ENCODE measurements at regions not wholly inside any gene's neighbourhood (a gene's known extent, or its start where the extent isn't known, plus 50 kb on each side); places are given as distances from the start of the nearest gene placed in this dataset.
A peak's percentile ranks its signal among the peaks of the same experiment; 100 is the strongest.

DNA sequence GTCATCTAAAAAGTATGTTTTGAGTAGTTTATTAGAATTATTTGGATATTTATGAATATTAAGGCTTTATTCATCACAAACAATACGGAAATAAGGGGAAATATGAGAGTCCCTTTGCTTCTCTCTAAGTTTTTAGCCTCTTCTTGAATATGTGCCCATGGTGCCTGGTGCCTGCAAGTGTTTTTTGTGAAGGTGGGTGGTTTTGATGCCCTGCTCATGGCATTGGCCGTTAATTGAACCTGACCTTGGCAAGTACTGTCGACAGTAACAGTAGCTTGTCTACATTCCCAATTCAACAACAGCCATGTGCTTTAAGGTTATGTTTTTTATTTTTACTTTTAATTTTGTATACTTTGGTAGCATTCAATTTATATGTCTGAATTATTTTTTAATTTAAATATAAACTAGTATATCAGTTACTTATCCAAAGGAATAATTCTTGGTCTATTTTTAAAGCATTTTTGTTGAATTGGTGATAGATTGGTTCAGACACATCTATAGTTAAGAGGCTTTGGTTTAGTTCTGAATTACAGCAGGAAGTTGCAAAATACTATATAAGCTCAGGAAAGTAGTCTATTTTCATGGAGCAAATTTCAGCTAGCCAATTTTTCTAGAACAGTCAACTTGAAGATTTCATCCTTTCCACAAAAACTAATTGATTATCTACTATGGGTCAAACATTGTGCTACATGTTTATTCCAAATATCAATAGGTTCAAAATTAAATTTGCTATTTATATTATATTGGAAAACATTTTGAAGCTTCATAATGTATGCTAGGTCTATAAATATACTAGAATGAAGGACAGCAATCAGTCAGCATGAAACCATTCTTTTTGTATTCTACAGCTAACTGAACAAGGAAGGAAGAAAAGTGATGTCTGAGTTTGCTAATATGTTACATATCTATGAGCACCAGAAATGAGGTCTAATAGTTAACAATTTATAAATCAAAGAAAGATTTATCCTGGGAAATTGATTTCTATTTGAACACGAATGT is 184.4 kb downstream of the MRPL39 start:
- ChIA-PET POLR2A (no interaction called here), CTCF (no interaction called here)
- DNase-seq (ENCODE audit: low read depth in 1 of 2, low spot score in 1 of 2) = no peak
- Histone ChIP-seq H3K27ac (no peak overlapping the region), H3K4me1 (no peaks in the 10 kb centered on the region), H3K4me3 (no peak overlapping the region), H3K9me3 (no peaks in the 10 kb centered on the region), H3K4me2 (no peak overlapping the region)
- no peak for FAIRE-seq
- TF ChIP-seq RFX5 (IDR thresholded peaks at IDR 0.05) (no peak), GATA3 (IDR thresholded peaks at IDR 0.05; ENCODE audit: borderline replicate concordance) (no peak), ZC3H11A (IDR thresholded peaks at IDR 0.05) (no peak), FOXS1 (CRISPR knock-in tag; IDR thresholded peaks at IDR 0.05) (no peak), RARB (CRISPR knock-in tag; IDR thresholded peaks at IDR 0.05) (no peak), KDM1A (IDR thresholded peaks at IDR 0.05; ENCODE audit: low read depth) (no peak)
- TF ChIP-seq, protein P1, sequence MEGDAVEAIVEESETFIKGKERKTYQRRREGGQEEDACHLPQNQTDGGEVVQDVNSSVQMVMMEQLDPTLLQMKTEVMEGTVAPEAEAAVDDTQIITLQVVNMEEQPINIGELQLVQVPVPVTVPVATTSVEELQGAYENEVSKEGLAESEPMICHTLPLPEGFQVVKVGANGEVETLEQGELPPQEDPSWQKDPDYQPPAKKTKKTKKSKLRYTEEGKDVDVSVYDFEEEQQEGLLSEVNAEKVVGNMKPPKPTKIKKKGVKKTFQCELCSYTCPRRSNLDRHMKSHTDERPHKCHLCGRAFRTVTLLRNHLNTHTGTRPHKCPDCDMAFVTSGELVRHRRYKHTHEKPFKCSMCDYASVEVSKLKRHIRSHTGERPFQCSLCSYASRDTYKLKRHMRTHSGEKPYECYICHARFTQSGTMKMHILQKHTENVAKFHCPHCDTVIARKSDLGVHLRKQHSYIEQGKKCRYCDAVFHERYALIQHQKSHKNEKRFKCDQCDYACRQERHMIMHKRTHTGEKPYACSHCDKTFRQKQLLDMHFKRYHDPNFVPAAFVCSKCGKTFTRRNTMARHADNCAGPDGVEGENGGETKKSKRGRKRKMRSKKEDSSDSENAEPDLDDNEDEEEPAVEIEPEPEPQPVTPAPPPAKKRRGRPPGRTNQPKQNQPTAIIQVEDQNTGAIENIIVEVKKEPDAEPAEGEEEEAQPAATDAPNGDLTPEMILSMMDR (IDR thresholded peaks at IDR 0.05) = no peak
- WGBS (ENCODE audit: missing lambda C conversion rate) = 0% methylated on average over 4 of the region's 4 CpGs
- no peak for ATAC-seq

DNA sequence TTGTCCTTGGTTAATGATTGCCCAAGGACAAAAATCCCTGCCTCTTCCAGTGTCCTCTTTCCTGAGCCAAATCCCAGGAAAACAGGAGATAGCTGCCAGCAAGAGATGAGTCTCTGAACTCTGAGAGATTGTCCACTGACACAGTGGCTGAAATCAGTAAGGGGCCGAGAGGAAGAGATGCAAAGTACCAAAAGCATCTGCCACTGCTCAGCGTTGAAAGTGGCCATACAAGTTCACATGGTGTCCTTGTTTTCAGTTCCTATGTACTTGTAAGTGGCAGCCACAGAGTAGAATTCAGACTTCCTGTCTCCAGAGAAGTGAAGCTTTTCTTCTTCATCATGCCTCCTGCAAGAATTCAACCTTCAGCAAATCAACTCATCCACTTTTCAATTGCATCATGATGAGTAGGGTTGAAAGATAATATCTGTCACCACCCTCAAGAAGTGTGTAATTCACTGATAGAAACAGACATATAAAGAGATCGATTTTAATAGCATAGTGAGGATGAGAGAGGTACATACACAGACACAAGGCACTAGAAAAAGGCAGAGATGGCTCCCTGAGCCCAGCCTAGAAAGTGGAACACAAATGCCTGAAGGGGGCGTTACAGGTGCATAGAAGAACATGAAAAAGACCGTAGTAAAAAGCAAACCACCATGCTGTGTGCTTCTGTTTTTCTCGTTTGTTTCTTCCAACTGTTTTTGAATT is 185.8 kb downstream of the MRPL39 start:
- POLR2A ChIA-PET = no interaction called here
- FAIRE-seq = no peak
- CTCF ChIA-PET = no interaction called here

DNA sequence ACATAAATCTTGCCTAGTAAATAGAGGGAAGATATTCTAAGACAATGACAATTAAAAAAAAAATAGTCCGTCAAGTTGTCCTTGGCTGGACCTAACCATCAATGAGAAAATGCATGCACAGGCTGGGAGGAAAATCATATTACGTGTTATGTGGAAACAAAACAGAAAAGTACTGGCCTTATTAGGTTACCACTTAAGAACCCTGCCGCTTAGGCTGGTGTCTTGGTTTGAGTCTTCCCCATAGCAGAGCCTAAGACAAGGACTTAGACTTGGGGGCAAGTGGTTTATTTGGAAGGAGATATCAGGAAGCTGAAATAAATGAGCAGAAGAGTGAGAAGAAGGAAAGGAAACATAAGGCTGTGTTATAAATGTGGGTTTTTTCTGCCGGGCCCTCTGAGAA is 186.4 kb downstream of the MRPL39 start:
- Histone ChIP-seq H3K4me3 (no peak overlapping the region), H3K27ac (no peak overlapping the region), H3K4me2 (no peak overlapping the region), H3K9me3 (no peaks in the 10 kb centered on the region), H3K4me1 (no peaks in the 10 kb centered on the region)
- ChIA-PET CTCF (no interaction called here), POLR2A (no interaction called here)
- WGBS (ENCODE audit: missing lambda C conversion rate) = 22% methylated on average over 4 of the region's 4 CpGs
- no peak for FAIRE-seq
- DNase-seq (ENCODE audit: low read depth in 1 of 2, low spot score in 1 of 2) = no peak
- TF ChIP-seq ZFP36 (IDR thresholded peaks at IDR 0.05; ENCODE audit: borderline replicate concordance, partially characterized antibody) (no peak), TFCP2L1 (CRISPR knock-in tag; IDR thresholded peaks at IDR 0.05) (no peak), EHF (CRISPR knock-in tag; IDR thresholded peaks at IDR 0.05) (no peak), ESRRA (IDR thresholded peaks at IDR 0.05; ENCODE audit: borderline replicate concordance, low read length) (no peak), FOSL2 (IDR thresholded peaks at IDR 0.05) (no peak), FOSL2 (CRISPR knock-in tag; IDR thresholded peaks at IDR 0.05) (no peak), CBX8 (IDR thresholded peaks at IDR 0.05) (no peak), NPAS2 (CRISPR knock-in tag; IDR thresholded peaks at IDR 0.05; ENCODE audit: borderline replicate concordance) (no peak), TP53 (CRISPR knock-in tag; IDR thresholded peaks at IDR 0.05) (no peak), CEBPB (IDR thresholded peaks at IDR 0.05) (no peak), KDM1A (IDR thresholded peaks at IDR 0.05; ENCODE audit: low read depth) (no peak), RFX5 (IDR thresholded peaks at IDR 0.05) (no peak), KDM5A (IDR thresholded peaks at IDR 0.05) (no peak)
- TF ChIP-seq, protein P2, sequence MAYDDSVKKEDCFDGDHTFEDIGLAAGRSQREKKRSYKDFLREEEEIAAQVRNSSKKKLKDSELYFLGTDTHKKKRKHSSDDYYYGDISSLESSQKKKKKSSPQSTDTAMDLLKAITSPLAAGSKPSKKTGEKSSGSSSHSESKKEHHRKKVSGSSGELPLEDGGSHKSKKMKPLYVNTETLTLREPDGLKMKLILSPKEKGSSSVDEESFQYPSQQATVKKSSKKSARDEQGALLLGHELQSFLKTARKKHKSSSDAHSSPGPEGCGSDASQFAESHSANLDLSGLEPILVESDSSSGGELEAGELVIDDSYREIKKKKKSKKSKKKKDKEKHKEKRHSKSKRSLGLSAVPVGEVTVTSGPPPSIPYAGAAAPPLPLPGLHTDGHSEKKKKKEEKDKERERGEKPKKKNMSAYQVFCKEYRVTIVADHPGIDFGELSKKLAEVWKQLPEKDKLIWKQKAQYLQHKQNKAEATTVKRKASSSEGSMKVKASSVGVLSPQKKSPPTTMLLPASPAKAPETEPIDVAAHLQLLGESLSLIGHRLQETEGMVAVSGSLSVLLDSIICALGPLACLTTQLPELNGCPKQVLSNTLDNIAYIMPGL (CRISPR knock-in tag; IDR thresholded peaks at IDR 0.05; ENCODE audit: borderline replicate concordance) = no peak
- TF ChIP-seq, protein P1 (IDR thresholded peaks at IDR 0.05) = no peak
- ATAC-seq = no peak

More for the DNA sequence above, 185.8 kb downstream of the MRPL39 start:
- TF ChIP-seq RCOR1 (IDR thresholded peaks at IDR 0.05; ENCODE audit: low read depth, low read length) = no peak
- TF ChIP-seq ZC3H11A (IDR thresholded peaks at IDR 0.05) = no peak
- no peak for TF ChIP-seq RNF2 (IDR thresholded peaks at IDR 0.05; ENCODE audit: borderline replicate concordance, low read depth)
- no peak for TF ChIP-seq HEYL (CRISPR knock-in tag; IDR thresholded peaks at IDR 0.05)
- TF ChIP-seq, protein P3, sequence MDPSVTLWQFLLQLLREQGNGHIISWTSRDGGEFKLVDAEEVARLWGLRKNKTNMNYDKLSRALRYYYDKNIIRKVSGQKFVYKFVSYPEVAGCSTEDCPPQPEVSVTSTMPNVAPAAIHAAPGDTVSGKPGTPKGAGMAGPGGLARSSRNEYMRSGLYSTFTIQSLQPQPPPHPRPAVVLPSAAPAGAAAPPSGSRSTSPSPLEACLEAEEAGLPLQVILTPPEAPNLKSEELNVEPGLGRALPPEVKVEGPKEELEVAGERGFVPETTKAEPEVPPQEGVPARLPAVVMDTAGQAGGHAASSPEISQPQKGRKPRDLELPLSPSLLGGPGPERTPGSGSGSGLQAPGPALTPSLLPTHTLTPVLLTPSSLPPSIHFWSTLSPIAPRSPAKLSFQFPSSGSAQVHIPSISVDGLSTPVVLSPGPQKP (IDR thresholded peaks at IDR 0.05; ENCODE audit: low read depth, low read length) = no peak
- TF ChIP-seq RARB (CRISPR knock-in tag; IDR thresholded peaks at IDR 0.05) = no peak
- TF ChIP-seq, protein P4, sequence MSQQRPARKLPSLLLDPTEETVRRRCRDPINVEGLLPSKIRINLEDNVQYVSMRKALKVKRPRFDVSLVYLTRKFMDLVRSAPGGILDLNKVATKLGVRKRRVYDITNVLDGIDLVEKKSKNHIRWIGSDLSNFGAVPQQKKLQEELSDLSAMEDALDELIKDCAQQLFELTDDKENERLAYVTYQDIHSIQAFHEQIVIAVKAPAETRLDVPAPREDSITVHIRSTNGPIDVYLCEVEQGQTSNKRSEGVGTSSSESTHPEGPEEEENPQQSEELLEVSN (IDR thresholded peaks at IDR 0.05; ENCODE audit: borderline replicate concordance, low read depth) = no peak
- Histone ChIP-seq H3K9me3 (no peaks in the 10 kb centered on the region), H3K4me3 (no peak overlapping the region), H3K27ac (no peak overlapping the region), H3K4me1 (no peaks in the 10 kb centered on the region), H3K4me2 (no peak overlapping the region)
- DNase-seq (ENCODE audit: low read depth in 1 of 2, low spot score in 1 of 2) (peak in 1 of 2 experiments; percentile 14), ATAC-seq (no peak)
- under 1% methylated on average over 6 of the region's 6 CpGs for WGBS (ENCODE audit: missing lambda C conversion rate)

Measured in A549 (cell line).